H9 (cell line): ENCODE measurements at regions not wholly inside any gene's neighbourhood (a gene's known extent, or its start where the extent isn't known, plus 50 kb on each side); places are given as distances from the start of the nearest gene placed in this dataset.

Source experiments
- DNase-seq: peaks from one replicate; pipeline ENCODE4 v3.0.0-alpha.2; 2017
- H2AFZ ChIP-seq: one replicate; pipeline ENCODE4 v1.6.1; 2013; ENCODE audit warnings: mild to moderate bottlenecking, low read length, control low read depth, moderate library complexity
- H2AK5ac ChIP-seq: 2 replicates; pipeline ENCODE4 v1.6.1; 2013; ENCODE audit warnings: low read length, control low read depth, mixed read lengths; ENCODE audit not compliant: insufficient read length
- H2BK120ac ChIP-seq: one replicate; pipeline ENCODE4 v1.6.1; 2013; ENCODE audit warnings: low read depth, mild to moderate bottlenecking, low read length, control low read depth, inconsistent platforms; ENCODE audit not compliant: poor library complexity, severe bottlenecking
- H2BK12ac ChIP-seq: 2 replicates; pipeline ENCODE4 v1.6.1; 2013; ENCODE audit warnings: low read length, control low read depth, mixed read lengths, low read depth; ENCODE audit not compliant: insufficient read length
- H2BK15ac ChIP-seq: 2 replicates; pipeline ENCODE4 v1.6.1; 2013; ENCODE audit warnings: low read depth, low read length, control low read depth
- H2BK20ac ChIP-seq: one replicate; pipeline ENCODE4 v1.6.1; 2013; ENCODE audit warnings: low read depth, mild to moderate bottlenecking, low read length, control low read depth, inconsistent platforms; ENCODE audit not compliant: poor library complexity, severe bottlenecking
- H2BK5ac ChIP-seq: 2 replicates; pipeline ENCODE4 v1.6.1; 2013; ENCODE audit warnings: low read length, control low read depth, mixed read lengths; ENCODE audit not compliant: insufficient read length
- H3K14ac ChIP-seq: 2 replicates; pipeline ENCODE4 v1.6.1; 2013; ENCODE audit warnings: low read length, control low read depth; ENCODE audit not compliant: insufficient read depth
- H3K18ac ChIP-seq: 2 replicates; pipeline ENCODE4 v1.6.1; 2013; ENCODE audit warnings: low read depth, mild to moderate bottlenecking, mixed read lengths, low read length, control low read depth; ENCODE audit not compliant: insufficient read length
- H3K23ac ChIP-seq: 2 replicates; pipeline ENCODE4 v1.6.1; 2013; ENCODE audit warnings: low read length, control low read depth, mixed read lengths, low read depth; ENCODE audit not compliant: insufficient read length
- H3K23me2 ChIP-seq: 2 replicates; pipeline ENCODE4 v1.6.1; 2013; ENCODE audit warnings: low read depth, mild to moderate bottlenecking, mixed read lengths, low read length, control low read depth; ENCODE audit not compliant: insufficient read length, poor library complexity, severe bottlenecking
- H3K27ac ChIP-seq: 2 replicates; pipeline ENCODE4 v1.5.1; 2013; ENCODE audit warnings: low read length, control low read depth, mixed read lengths, low read depth; ENCODE audit not compliant: insufficient read length
- H3K27me3 ChIP-seq: 2 replicates; pipeline ENCODE4 v1.6.1; 2013; ENCODE audit warnings: low read length, control low read depth, inconsistent platforms; ENCODE audit not compliant: insufficient read depth
- H3K4ac ChIP-seq: 2 replicates; pipeline ENCODE4 v1.6.1; 2013; ENCODE audit warnings: low read depth, mild to moderate bottlenecking, control low read depth, inconsistent platforms, low read length, moderate library complexity
- H3K4me1 ChIP-seq: 2 replicates; pipeline ENCODE4 v1.6.1; 2013; ENCODE audit warnings: low read length, control low read depth, inconsistent platforms; ENCODE audit not compliant: insufficient read depth
- H3K4me2 ChIP-seq: 2 replicates; pipeline ENCODE4 v1.6.1; 2013; ENCODE audit warnings: low read length, control low read depth, mixed read lengths; ENCODE audit not compliant: insufficient read length, insufficient read depth
- H3K56ac ChIP-seq: 2 replicates; pipeline ENCODE4 v1.6.1; 2013; ENCODE audit warnings: low read depth, mild to moderate bottlenecking, mixed read lengths, low read length, control low read depth; ENCODE audit not compliant: insufficient read length
- H3K79me1 ChIP-seq: 2 replicates; pipeline ENCODE4 v1.6.1; 2013; ENCODE audit warnings: low read depth, mild to moderate bottlenecking, moderate library complexity, low read length, control low read depth, inconsistent platforms; ENCODE audit not compliant: insufficient read depth, poor library complexity, severe bottlenecking
- H3K79me2 ChIP-seq: 2 replicates; pipeline ENCODE4 v1.6.1; 2013; ENCODE audit warnings: low read length, control low read depth, inconsistent platforms; ENCODE audit not compliant: insufficient read depth
- H3K9ac ChIP-seq: 2 replicates; pipeline ENCODE4 v1.6.1; 2013; ENCODE audit warnings: low read length, control low read depth, mixed read lengths; ENCODE audit not compliant: insufficient read length; ENCODE audit errors: extremely low read depth
- H3K9me3 ChIP-seq: one replicate; pipeline ENCODE4 v1.6.1; 2013; ENCODE audit warnings: low read depth, low read length, inconsistent platforms; ENCODE audit not compliant: control insufficient read depth
- H3T11ph ChIP-seq: one replicate; pipeline ENCODE4 v1.6.1; 2013; ENCODE audit warnings: mild to moderate bottlenecking, low read length, control low read depth, inconsistent platforms
- H4K20me1 ChIP-seq: one replicate; pipeline ENCODE4 v1.6.1; 2013; ENCODE audit not compliant: control insufficient read depth, insufficient read length, insufficient read depth
- H4K5ac ChIP-seq: 2 replicates; pipeline ENCODE4 v1.6.1; 2013; ENCODE audit warnings: low read depth, mild to moderate bottlenecking, mixed read lengths, low read length, control low read depth; ENCODE audit not compliant: insufficient read length
- H4K8ac ChIP-seq: replicated peaks from 2 replicates; pipeline ENCODE4 v1.6.1; 2013; ENCODE audit warnings: low read length, control low read depth, mixed read lengths, low read depth; ENCODE audit not compliant: insufficient read length
- H4K91ac ChIP-seq: 2 replicates; pipeline ENCODE4 v1.6.1; 2013; ENCODE audit warnings: low read depth, mild to moderate bottlenecking, moderate library complexity, mixed read lengths, low read length, control low read depth; ENCODE audit not compliant: insufficient read length
- H3K27ac Mint-ChIP-seq, 3 experiments: 2 replicates in 2 of 3; 3 replicates in 1 of 3; pipeline ENCODE4 v1.8.0; 2020 to 2021; ENCODE audit warnings: mixed read lengths in 3 of 3, mild to moderate bottlenecking in 1 of 3, moderate library complexity in 1 of 3
- H3K27me3 Mint-ChIP-seq: 2 replicates; pipeline ENCODE4 v1.8.0; 2021; ENCODE audit warnings: low read depth, mild to moderate bottlenecking, moderate library complexity, mixed read lengths
- H3K36me3 Mint-ChIP-seq, 3 experiments: 2 replicates in 2 of 3; 3 replicates in 1 of 3; pipeline ENCODE4 v1.8.0; 2020 to 2021; ENCODE audit warnings: low read depth in 3 of 3, mixed read lengths in 3 of 3; ENCODE audit not compliant: insufficient read depth in 1 of 3
- H3K4me1 Mint-ChIP-seq, 2 experiments: 2 replicates each; pipeline ENCODE4 v1.8.0; 2020; ENCODE audit warnings: mixed read lengths in 2 of 2
- H3K4me3 Mint-ChIP-seq, 2 experiments: 2 replicates in 1 of 2; 3 replicates in 1 of 2; pipeline ENCODE4 v1.8.0; 2020 to 2021; ENCODE audit warnings: mild to moderate bottlenecking in 2 of 2, mixed read lengths in 2 of 2, moderate library complexity in 1 of 2
- H3K9me3 Mint-ChIP-seq, 2 experiments: 2 replicates in 1 of 2; 3 replicates in 1 of 2; pipeline ENCODE4 v1.8.0; 2020; ENCODE audit warnings: mild to moderate bottlenecking in 2 of 2, mixed read lengths in 2 of 2, moderate library complexity in 1 of 2
- CTCF ChIP-seq: fragments of 200-600 bp; sonication (generic); conservative IDR thresholded peaks from 3 replicates; pipeline ENCODE4 v1.8.0; 2021; ENCODE audit warnings: antibody characterized with exemption, mild to moderate bottlenecking
- WGBS: extraction: QIAGEN DNeasy Blood & Tissue Kit; methylation state at CpG from one replicate; pipeline ENCODE4 v1.1.7; 2013; ENCODE audit warnings: missing lambda C conversion rate, low lambda C conversion rate, mixed read lengths; ENCODE audit not compliant: insufficient read length; ENCODE audit errors: extremely low coverage; 5-methylcytosine and 5-hydroxymethylcytosine counted together

- Histone ChIP-seq H3K27ac (no peak overlapping the region), H4K91ac (no peak overlapping the region), H2BK12ac (no peak overlapping the region), H2BK120ac (no peak overlapping the region), H3K4me2 (no peak overlapping the region), H3K27me3 (no peaks in the 10 kb centered on the region), H2BK5ac (no peak overlapping the region), H3K14ac (no peak overlapping the region), H3K4ac (no peak overlapping the region), H3K23ac (no peak overlapping the region), H3K18ac (no peak overlapping the region), H3T11ph (no peak overlapping the region), H3K79me1 (no peaks in the 10 kb centered on the region), H3K4me1 (no peaks in the 10 kb centered on the region; the same call in 1 of the 2 replicates), H4K20me1 (no peaks in the 10 kb centered on the region), H4K8ac (no peak overlapping the region), H3K79me2 (no peaks in the 10 kb centered on the region), H3K9me3 (no peaks in the 10 kb centered on the region), H2BK20ac (no peak overlapping the region), H4K5ac (no peak overlapping the region), H3K56ac (no peak overlapping the region), H2AFZ (no peak overlapping the region), H3K9ac (no peak overlapping the region), H3K23me2 (no peaks in the 10 kb centered on the region), H2AK5ac (no peak overlapping the region), H2BK15ac (no peak overlapping the region)
- Mint-ChIP-seq H3K9me3 (no peaks in the 10 kb centered on the region), H3K4me1 (peaks cover 5 to 6% of the 10 kb centered on the region in 2 experiments), H3K27ac (peak overlapping the region in 1 of 3 experiments; percentile 39; a peak in 2 of 7 replicates), H3K4me3 (no peak overlapping the region), H3K27me3 (no peaks in the 10 kb centered on the region), H3K36me3 (no peaks in the 10 kb centered on the region)
- no CpG with 5 or more reads among the region's 2 CpGs for WGBS
- no peak for DNase-seq
- TF ChIP-seq CTCF: no peak
These were observed 249.6 kb upstream of the ROBO1 start for GRCh38 chr3:80017369-80017768.
